Esophagus muscularis mucosa (tissue), 4 donors: ENCODE measurements at regions not wholly inside any gene's neighbourhood (a gene's known extent, or its start where the extent isn't known, plus 50 kb on each side); places are given as distances from the start of the nearest gene placed in this dataset.

Experiments
- EP300 ChIP-seq: sonication (generic); formaldehyde crosslinking; IDR thresholded peaks from one replicate; pipeline ENCODE4 v1.6.1; 2017; ENCODE audit warnings: antibody characterized with exemption
- POLR2AphosphoS5 ChIP-seq, 2 donors: sonication (generic); formaldehyde crosslinking; IDR thresholded peaks; one replicate each; pipeline ENCODE4 v1.6.1; 2017; ENCODE audit warnings: antibody characterized with exemption in 2 of 2
- TF ChIP-seq, protein P1 (sequence below), 3 experiments: fragments of 200-600 bp in 2 of 3; fragments of 450-650 bp in 1 of 3; sonication (generic) in 2 of 3; IDR thresholded peaks; one replicate each; pipeline ENCODE4 v1.5.1; 2017 to 2019; ENCODE audit warnings: antibody characterized with exemption in 3 of 3, mild to moderate bottlenecking in 2 of 3, moderate library complexity in 1 of 3

DNA sequence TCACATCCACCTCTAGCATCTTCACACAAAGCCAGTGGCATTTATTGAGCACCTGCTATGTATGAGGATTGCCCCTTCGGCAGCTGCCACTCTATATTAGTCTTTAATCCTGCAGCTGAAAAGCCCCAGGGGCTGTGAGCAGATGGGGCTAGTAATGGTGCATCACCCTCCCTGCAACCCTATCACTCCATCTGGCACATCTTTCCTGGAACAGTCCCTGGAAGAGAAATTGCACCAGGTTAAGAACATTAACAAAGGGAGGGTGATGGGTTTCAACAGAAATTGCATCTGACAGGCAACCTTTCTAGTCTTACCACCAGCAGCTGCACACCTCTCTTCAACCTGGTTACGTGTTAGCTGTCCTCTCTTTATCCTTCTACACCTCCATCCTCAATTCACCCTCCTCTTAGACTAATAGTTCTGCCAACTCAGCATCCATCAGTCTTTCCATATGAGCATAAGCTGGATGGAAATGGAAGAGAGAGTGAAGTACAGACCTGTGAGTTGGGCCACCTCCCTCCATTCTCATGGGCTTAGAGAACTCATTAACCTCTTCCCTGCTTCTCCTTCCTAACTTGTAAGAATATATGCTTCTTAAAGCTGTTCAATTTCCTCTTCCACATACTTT is 168.6 kb upstream of the NEBL start:
- TF ChIP-seq POLR2AphosphoS5 (IDR thresholded peaks at IDR 0.05) = no peak
- TF ChIP-seq, protein P1, sequence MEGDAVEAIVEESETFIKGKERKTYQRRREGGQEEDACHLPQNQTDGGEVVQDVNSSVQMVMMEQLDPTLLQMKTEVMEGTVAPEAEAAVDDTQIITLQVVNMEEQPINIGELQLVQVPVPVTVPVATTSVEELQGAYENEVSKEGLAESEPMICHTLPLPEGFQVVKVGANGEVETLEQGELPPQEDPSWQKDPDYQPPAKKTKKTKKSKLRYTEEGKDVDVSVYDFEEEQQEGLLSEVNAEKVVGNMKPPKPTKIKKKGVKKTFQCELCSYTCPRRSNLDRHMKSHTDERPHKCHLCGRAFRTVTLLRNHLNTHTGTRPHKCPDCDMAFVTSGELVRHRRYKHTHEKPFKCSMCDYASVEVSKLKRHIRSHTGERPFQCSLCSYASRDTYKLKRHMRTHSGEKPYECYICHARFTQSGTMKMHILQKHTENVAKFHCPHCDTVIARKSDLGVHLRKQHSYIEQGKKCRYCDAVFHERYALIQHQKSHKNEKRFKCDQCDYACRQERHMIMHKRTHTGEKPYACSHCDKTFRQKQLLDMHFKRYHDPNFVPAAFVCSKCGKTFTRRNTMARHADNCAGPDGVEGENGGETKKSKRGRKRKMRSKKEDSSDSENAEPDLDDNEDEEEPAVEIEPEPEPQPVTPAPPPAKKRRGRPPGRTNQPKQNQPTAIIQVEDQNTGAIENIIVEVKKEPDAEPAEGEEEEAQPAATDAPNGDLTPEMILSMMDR (IDR thresholded peaks at IDR 0.05) = no peak
- no peak for TF ChIP-seq EP300
